GM23248 (cell line): ENCODE measurements at regions not wholly inside any gene's neighbourhood (a gene's known extent, or its start where the extent isn't known, plus 50 kb on each side); places are given as distances from the start of the nearest gene placed in this dataset.

Experiments used
- EZH2 ChIP-seq: fragments of 200-600 bp; sonication (generic); IDR thresholded peaks from 2 replicates; pipeline ENCODE4 v1.6.1; 2018; ENCODE audit warnings: antibody characterized with exemption, mild to moderate bottlenecking; ENCODE audit not compliant: insufficient read depth, poor library complexity, severe bottlenecking
- EZH2phosphoT487 ChIP-seq: fragments of 200-600 bp; sonication (generic); IDR thresholded peaks from 2 replicates; pipeline ENCODE4 v1.6.1; 2018; ENCODE audit warnings: antibody characterized with exemption, moderate library complexity, mild to moderate bottlenecking, low read depth; ENCODE audit not compliant: insufficient read depth

DNA sequence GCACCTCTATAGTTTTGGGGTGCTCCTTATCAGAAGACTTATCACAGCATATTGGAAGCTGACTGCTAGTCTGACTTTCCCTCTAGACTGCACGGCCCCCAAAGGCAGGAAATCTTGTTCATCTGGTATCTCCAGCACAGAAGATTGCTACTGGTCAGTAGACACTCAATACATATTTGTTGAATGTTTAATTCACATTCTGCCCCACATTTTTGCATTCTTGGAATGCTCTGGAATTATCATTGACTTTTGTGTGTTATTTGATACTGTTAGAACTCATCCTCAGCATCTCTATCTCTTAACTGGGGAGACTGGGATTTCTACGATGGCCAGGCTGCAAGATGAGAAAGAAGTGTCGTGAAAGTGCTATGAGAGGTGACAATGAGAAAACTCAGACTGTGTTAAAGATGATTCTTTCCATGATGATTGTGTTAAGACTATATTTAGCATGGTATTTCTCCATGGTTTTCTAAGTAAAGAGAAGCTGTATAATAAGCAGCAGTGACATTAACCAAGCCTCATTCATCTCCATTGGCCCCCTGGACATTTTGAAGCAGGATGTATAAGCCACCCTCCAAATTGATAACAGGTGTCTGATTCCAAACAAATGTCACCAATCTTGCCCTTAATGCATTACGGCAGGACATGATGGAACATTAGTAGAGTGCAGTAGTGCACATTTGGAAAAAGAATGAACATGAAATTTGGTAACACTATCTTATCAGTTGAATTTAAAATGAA is 440.9 kb downstream of the RFC3 start:
- TF ChIP-seq EZH2 (no peak), EZH2phosphoT487 (no peak)
